Left kidney (tissue), 1 donor: ENCODE measurements at regions not wholly inside any gene's neighbourhood (a gene's known extent, or its start where the extent isn't known, plus 50 kb on each side); places are given as distances from the start of the nearest gene placed in this dataset.
"Not testable (repeated sequence)": the region's sequence is repeated elsewhere in the genome, so short reads cannot be mapped to it uniquely, and the experiment has no call there.

Experiments used
- DNase-seq: peaks from one replicate; pipeline ENCODE4 v3.0.0-alpha.2; 2013

DNA sequence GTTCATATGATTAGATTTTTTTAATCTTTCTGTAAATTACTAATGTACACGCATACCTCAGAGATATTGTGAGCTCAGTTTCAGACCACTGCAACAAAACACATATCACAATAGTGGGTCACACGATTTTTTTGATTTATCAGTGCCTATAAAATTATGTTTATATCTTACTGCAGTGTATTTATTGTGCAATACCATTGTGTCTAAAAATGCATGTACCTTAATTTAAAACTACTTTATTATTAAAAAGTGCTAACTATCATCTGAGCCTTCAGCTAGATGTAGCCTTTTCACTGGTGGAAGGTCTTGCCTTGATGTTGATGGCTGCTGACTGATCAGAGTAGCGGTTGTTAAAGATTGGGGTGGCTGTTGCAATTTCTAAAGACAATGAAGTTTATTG is 918.8 kb upstream of the CHORDC1 start:
- no peak for DNase-seq

- DNase-seq = no peak
Measured at GRCh38 chr11:91136631-91137030, 913.8 kb upstream of the CHORDC1 start.

GRCh38 chr11:91133361-91133760 is 910.5 kb upstream of the CHORDC1 start:
- no peak for DNase-seq

DNA sequence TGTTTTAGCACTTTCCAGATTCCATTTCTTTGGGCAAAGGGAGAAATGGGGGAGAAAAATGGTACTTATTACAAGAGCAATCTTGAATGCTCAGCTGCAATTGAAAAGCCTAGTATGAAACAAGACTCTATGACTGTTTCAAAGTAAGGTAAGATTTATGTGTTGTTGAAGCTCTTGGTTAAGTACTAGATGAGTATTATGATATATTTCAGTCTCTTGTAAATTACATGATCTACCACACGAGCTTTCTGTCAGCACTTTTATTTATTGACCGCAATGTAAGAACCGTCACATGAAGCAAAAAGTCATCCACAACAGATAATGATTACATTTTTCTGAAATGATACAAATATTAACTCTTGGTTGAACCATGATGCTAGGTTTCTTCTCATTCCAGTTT is 906.7 kb upstream of the CHORDC1 start:
- DNase-seq = no peak

- no peak for DNase-seq
Measured at GRCh38 chr11:91124363-91124762, 901.5 kb upstream of the CHORDC1 start.

GRCh38 chr11:91115116-91115515 is 892.3 kb upstream of the CHORDC1 start:
- no peak for DNase-seq

DNA sequence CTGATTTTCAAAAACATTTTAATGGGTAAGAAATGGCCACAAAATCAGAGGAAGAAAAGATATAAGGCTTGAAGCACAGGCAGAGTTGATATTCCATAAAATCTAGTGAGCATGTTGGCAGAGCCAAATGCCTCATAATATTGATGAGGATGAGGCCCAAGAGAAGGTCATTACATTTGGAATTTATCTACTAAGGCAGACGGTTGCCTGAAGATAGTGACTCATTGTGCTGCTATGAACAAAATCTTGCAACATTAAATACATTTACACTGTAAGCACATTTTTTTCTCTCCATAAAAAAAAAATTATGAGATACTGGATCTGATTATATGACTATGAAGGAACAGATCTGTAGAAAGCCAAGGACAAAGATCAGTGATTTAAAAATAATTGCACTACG is 881.4 kb upstream of the CHORDC1 start:
- DNase-seq = no peak

GRCh38 chr11:91100427-91100826 is 877.6 kb upstream of the CHORDC1 start:
- DNase-seq = no peak

DNA sequence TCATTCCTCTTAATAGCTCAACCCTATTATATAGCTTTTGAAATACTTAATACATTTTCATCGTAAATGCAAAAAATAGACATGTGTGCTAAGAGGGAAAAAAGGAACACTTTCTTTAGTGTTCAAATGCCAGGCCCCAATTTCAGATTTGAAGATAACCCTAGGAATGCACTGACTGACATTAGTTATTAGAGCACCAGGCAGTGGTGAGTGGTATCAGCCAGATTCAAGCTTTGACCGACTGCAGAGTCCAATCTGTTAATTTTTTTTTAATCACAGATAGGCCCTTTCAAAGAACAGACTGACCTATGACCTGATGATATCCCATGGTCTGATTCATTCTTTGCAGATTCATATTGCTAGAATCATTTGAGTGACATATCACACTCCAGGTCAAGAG is 874.2 kb upstream of the CHORDC1 start:
- no peak for DNase-seq

GRCh38 chr11:91093141-91093540 is 870.3 kb upstream of the CHORDC1 start:
- DNase-seq = no peak

DNA sequence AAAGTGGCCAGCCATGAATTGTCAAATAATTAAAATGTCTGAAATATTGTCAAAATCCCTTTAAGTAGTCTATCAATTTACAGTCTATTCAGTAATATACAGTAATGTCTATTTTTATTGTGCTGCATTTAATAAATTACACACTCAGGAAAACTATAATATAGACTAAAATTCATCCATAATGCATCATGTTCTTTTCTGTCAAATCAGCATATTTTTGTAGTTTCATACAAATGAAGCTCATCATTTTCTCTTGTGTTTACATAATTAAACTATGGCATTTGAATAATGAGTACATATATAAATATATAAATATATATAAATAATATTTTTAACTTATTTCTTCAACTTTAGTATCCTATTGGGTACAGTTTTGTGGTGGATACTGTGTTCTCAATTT is 868.7 kb upstream of the CHORDC1 start:
- DNase-seq = no peak

DNA sequence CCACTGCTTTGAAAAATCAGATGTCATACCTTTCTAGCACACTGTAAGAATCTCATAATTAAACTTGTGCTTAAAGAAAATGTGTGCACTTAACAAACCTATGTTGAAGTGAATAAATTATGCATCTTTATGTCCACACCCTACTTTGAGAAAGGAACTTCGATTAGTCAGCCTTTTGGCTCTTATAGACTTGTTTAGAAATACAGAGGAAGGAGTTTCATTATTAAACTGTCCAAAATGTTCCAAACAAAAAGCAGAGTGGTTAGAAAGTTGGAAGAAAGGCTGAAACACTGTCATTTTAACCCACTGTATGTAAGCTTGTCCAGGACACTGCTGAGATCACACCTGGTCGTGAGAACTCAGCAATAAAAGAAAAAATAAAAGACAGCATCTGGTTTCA is 863.2 kb upstream of the CHORDC1 start:
- DNase-seq = no peak

- no peak for DNase-seq
Measured at GRCh38 chr11:91082255-91082654, 859.4 kb upstream of the CHORDC1 start.

DNA sequence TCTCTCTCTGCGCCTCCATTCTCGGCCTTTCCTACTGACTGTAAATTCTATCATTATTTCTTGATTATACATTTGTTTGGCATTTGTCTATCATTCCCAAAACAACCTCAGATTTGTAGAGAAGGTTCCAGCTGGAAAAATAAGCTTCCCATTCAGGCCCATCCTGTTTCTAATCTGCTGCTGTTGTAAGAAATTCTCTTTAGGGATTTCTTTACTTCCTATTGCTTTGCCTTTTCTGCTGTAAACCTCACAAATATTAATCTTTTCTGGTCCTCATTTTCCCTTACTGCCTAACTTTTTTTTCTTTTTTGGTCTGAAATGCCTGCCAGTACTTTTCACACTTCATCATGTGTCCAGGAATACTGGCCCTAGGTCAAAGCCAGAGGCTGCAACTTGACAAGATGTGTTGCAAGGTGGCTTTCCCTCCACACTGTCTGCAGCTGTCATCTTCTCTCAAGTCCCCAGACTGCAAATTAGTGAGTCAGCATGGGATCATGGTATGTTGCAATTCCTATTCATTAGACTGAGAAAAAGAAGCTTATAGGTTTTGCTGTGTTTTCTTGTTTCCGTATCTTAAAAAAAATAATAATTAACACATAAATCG is 858.7 kb upstream of the CHORDC1 start:
- no peak for DNase-seq

DNA sequence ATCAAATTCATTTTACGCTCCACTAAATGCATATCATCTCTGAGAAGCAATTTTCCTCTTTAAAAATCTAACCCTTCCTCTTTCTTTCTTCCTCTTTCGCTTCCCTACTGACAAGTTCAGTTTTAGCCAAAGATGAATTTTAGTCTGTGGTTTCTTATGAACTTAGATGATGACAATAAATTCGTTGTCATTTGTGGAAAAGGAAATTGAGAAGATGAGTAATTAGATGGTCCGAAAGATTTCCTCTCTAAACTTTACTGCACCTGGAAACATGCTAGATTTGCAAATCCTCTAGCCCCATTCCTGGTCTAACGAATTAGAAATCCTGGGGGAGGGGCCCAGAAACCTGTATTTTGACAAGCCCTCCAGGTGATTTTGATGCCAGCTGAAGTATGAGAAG is 855.4 kb upstream of the CHORDC1 start:
- DNase-seq = no peak

- no peak for DNase-seq
Measured at GRCh38 chr11:91075032-91075695, 852.3 kb upstream of the CHORDC1 start.

DNA sequence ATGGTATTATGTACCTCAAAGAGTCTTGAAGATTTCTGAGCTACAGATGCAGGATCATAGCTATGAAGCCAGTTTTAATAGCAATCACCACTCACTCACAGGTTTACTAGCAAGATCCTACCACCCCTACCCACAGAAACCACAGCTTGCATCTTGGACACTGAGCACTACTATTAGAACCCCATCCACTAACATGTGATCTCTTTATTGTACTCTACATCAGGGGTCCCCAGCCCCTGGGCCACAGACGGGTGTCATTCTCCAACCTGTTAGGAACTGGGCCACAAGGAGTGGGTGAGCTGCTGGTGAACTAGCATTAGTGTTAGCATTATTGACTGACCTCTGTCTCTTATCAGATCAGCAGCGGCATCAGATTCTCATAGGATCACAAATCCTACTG is 844.8 kb upstream of the CHORDC1 start:
- no peak for DNase-seq

DNA sequence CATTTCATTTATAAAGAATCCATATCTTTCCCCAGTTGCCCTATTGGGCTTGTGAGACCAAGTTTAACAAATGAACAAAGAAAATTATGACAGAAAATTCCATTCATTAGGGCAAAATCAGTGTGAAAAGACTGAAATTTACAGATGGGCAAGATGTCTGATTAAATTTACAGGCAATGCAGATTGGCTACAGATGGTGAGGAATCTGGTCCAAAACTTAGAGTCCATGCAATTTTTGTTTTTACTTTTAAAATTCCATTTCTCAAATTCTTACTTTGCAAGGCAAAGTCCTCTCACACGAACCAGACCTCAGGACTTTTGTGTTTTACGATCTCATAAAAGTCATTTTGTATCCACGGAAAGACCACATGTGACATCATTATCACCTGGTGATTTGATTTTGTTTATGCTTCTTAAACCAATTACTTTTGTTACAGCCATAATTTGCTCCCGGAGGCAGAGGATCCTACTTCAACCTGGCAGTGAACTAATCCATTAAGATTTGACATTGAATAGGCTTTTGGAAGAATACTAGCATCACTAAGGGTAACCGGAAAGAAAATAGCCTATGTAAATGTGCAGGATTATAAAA is 843.7 kb upstream of the CHORDC1 start:
- DNase-seq = no peak

GRCh38 chr11:91063399-91063798 is 840.5 kb upstream of the CHORDC1 start:
- DNase-seq = not testable (repeated sequence)

DNA sequence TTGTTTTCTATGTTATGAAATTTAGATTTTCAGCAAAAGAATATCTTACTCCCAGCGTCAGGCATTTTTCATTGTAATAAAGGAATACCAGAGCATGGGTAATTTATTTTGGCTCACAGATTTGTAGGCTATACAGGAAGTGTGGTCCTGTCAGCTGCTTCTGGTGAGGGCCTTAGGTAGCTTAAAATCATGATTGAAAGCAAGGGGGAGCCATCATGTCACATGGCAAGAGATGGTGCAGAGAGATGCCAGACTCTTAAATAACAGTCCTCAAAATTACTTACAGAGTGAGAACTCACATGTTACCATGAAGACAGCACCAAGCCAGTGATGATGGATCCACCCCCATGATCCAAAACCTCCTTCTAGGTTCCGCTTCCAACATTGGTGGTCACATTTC is 825.0 kb upstream of the CHORDC1 start:
- DNase-seq = no peak

- DNase-seq = no peak
Measured at GRCh38 chr11:91046261-91046660, 823.4 kb upstream of the CHORDC1 start.

DNA sequence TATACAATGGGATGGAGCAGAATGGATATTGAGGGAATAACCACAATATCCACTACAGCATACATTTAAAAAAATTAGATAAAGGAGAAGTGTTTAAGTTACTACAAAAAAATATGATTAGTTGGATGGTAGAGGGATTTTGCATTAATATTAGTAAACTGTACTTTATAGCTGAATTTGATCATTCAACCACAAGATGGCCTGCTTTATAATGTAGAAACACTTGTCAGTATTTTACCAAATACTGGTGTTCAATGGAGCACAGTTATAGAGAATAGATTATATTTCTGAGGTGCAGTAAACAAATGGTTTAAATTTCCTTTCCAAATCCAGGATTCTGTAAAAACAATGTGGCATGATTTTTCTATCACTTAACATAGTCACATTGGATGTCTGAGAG is 818.8 kb upstream of the CHORDC1 start:
- DNase-seq = no peak

- DNase-seq = no peak
Measured at GRCh38 chr11:91023731-91024130, 800.9 kb upstream of the CHORDC1 start.

GRCh38 chr11:91011503-91011902 is 788.7 kb upstream of the CHORDC1 start:
- DNase-seq = no peak
